Liver (tissue), 8 donors: ENCODE measurements at regions not wholly inside any gene's neighbourhood (a gene's known extent, or its start where the extent isn't known, plus 50 kb on each side); places are given as distances from the start of the nearest gene placed in this dataset.

Source experiments
- DNase-seq: peaks from one replicate; pipeline ENCODE4 v3.0.0-alpha.2; 2017; ENCODE audit warnings: low spot score
- H3K27ac ChIP-seq, 2 donors: one replicate each; pipeline ENCODE4 v1.7.0; 2013; ENCODE audit warnings: inconsistent platforms in 2 of 2, low read length in 2 of 2, control low read depth in 1 of 2, low read depth in 1 of 2, mild to moderate bottlenecking in 1 of 2
- H3K27me3 ChIP-seq, 4 donors: one replicate each; pipeline versions ENCODE4 v1.6.1 to v1.7.0; 2013; ENCODE audit warnings: low read length in 3 of 4, inconsistent platforms in 1 of 4, mild to moderate bottlenecking in 1 of 4, moderate library complexity in 1 of 4; ENCODE audit not compliant: control insufficient read depth in 4 of 4, insufficient read depth in 4 of 4
- H3K36me3 ChIP-seq, 4 donors: one replicate each; pipeline versions ENCODE4 v1.6.1 to v1.7.0; 2013; ENCODE audit warnings: low read length in 3 of 4, mild to moderate bottlenecking in 3 of 4, low read depth in 1 of 4, moderate library complexity in 1 of 4; ENCODE audit not compliant: control insufficient read depth in 4 of 4, insufficient read depth in 3 of 4
- H3K4me1 ChIP-seq, 4 donors: one replicate each; pipeline versions ENCODE4 v1.6.1 to v1.7.0; 2013; ENCODE audit warnings: low read length in 3 of 4, mild to moderate bottlenecking in 3 of 4, moderate library complexity in 1 of 4; ENCODE audit not compliant: control insufficient read depth in 4 of 4, insufficient read depth in 4 of 4
- H3K4me3 ChIP-seq, 3 donors: one replicate each; pipeline versions ENCODE4 v1.6.1 to v1.7.0; 2013; ENCODE audit warnings: low read length in 3 of 3, control low read depth in 1 of 3, low read depth in 1 of 3, mild to moderate bottlenecking in 1 of 3
- H3K9ac ChIP-seq, 2 donors: one replicate each; pipeline ENCODE4 v1.7.0; 2013; ENCODE audit warnings: low read length in 2 of 2, mild to moderate bottlenecking in 2 of 2, moderate library complexity in 2 of 2, control low read depth in 1 of 2, low read depth in 1 of 2
- H3K9me3 ChIP-seq, 4 donors: one replicate each; pipeline versions ENCODE4 v1.6.1 to v1.7.0; 2013; ENCODE audit warnings: low read length in 3 of 4; ENCODE audit not compliant: control insufficient read depth in 4 of 4
- EGR1 ChIP-seq, 2 donors: IDR thresholded peaks; 2 replicates each; pipeline ENCODE4 v1.6.1; 2016 to 2018; ENCODE audit warnings: antibody characterized with exemption in 2 of 2, low read depth in 2 of 2
- GABPA ChIP-seq, 2 donors: IDR thresholded peaks in 1 of 2; conservative IDR thresholded peaks in 1 of 2; 2 replicates each; pipeline ENCODE4 v1.6.1; 2016; ENCODE audit warnings: antibody characterized with exemption in 2 of 2, mild to moderate bottlenecking in 1 of 2, moderate library complexity in 1 of 2
- HNF4A ChIP-seq, 2 donors: conservative IDR thresholded peaks; 2 replicates each; pipeline ENCODE4 v1.6.1; 2016; ENCODE audit warnings: antibody characterized with exemption in 2 of 2, mild to moderate bottlenecking in 2 of 2
- HNF4G ChIP-seq: IDR thresholded peaks from 2 replicates; pipeline ENCODE4 v1.6.1; 2016; ENCODE audit warnings: antibody characterized with exemption
- JUND ChIP-seq, 2 donors: IDR thresholded peaks; 2 replicates each; pipeline ENCODE4 v1.6.1; 2016; ENCODE audit warnings: antibody characterized with exemption in 2 of 2
- RAD21 ChIP-seq, 2 donors: IDR thresholded peaks; 2 replicates each; pipeline ENCODE4 v1.6.1; 2016; ENCODE audit warnings: antibody characterized with exemption in 2 of 2, mild to moderate bottlenecking in 2 of 2
- RXRA ChIP-seq, 2 donors: IDR thresholded peaks; 2 replicates each; pipeline ENCODE4 v1.6.1; 2017 to 2018; ENCODE audit warnings: antibody characterized with exemption in 2 of 2, mild to moderate bottlenecking in 1 of 2
- SP1 ChIP-seq: IDR thresholded peaks from 2 replicates; pipeline ENCODE4 v1.6.1; 2018; ENCODE audit warnings: antibody characterized with exemption, mild to moderate bottlenecking
- YY1 ChIP-seq: IDR thresholded peaks from 2 replicates; pipeline ENCODE4 v1.6.1; 2016; ENCODE audit warnings: antibody characterized with exemption, mild to moderate bottlenecking
- WGBS: extraction: QIAGEN DNeasy Blood & Tissue Kit; methylation state at CpG from one replicate; pipeline ENCODE4 v1.1.7; 2013; 5-methylcytosine and 5-hydroxymethylcytosine counted together
- TF ChIP-seq, protein P1 (sequence below): fragments of 150-350 bp; IDR thresholded peaks from 2 replicates; pipeline ENCODE4 v1.5.1; 2017; ENCODE audit warnings: improper control_type of control experiment, low read depth, low read length; ENCODE audit not compliant: missing input control
- TF ChIP-seq, protein P2 (sequence below): IDR thresholded peaks from 2 replicates; pipeline ENCODE4 v1.6.1; 2016; ENCODE audit warnings: antibody characterized with exemption, mild to moderate bottlenecking
- donor health status: healthy.
- donor health status: healthy.
- donor health status: healthy.
- donor health status: healthy.
- donor health status: healthy.

DNA sequence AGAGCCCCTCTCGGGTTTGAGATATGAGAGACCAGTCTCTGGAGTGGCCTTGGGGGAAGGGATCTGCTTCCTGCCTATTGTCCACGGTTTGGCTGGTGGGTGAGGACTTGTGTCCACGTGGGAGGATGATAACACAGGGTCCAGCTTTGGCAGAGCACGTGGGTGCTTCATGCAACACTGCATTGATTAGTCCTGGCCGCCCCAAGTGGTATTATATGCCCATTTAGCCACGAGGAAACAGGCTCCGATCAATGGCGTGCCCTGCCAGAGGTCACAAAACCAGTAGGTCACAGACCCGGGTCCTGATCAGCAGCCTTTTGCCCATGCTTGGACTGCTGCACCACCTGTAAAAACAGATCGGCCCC lies 141.6 kb downstream of the RGS9 start:
- Histone ChIP-seq H3K4me3 (no peak overlapping the region), H3K9ac (no peak overlapping the region), H3K9me3 (no peaks in the 10 kb centered on the region), H3K27me3 (peaks cover 0 to 6% (median 0%) of the 10 kb centered on the region in 4 donors), H3K4me1 (peaks cover 0 to 2% (median 0%) of the 10 kb centered on the region in 4 donors), H3K27ac (no peak overlapping the region), H3K36me3 (no peaks in the 10 kb centered on the region)
- DNase-seq: no peak
- no peak for TF ChIP-seq SP1
- TF ChIP-seq, protein P1, sequence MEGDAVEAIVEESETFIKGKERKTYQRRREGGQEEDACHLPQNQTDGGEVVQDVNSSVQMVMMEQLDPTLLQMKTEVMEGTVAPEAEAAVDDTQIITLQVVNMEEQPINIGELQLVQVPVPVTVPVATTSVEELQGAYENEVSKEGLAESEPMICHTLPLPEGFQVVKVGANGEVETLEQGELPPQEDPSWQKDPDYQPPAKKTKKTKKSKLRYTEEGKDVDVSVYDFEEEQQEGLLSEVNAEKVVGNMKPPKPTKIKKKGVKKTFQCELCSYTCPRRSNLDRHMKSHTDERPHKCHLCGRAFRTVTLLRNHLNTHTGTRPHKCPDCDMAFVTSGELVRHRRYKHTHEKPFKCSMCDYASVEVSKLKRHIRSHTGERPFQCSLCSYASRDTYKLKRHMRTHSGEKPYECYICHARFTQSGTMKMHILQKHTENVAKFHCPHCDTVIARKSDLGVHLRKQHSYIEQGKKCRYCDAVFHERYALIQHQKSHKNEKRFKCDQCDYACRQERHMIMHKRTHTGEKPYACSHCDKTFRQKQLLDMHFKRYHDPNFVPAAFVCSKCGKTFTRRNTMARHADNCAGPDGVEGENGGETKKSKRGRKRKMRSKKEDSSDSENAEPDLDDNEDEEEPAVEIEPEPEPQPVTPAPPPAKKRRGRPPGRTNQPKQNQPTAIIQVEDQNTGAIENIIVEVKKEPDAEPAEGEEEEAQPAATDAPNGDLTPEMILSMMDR: no peak
- TF ChIP-seq GABPA (IDR thresholded peaks at IDR 0.05 in 1 of 2, conservative IDR thresholded peaks at IDR 0.05 in 1 of 2): no peak
- no peak for TF ChIP-seq HNF4A (conservative IDR thresholded peaks at IDR 0.05)
- WGBS: 50% methylated on average over 10 of the region's 10 CpGs

DNA sequence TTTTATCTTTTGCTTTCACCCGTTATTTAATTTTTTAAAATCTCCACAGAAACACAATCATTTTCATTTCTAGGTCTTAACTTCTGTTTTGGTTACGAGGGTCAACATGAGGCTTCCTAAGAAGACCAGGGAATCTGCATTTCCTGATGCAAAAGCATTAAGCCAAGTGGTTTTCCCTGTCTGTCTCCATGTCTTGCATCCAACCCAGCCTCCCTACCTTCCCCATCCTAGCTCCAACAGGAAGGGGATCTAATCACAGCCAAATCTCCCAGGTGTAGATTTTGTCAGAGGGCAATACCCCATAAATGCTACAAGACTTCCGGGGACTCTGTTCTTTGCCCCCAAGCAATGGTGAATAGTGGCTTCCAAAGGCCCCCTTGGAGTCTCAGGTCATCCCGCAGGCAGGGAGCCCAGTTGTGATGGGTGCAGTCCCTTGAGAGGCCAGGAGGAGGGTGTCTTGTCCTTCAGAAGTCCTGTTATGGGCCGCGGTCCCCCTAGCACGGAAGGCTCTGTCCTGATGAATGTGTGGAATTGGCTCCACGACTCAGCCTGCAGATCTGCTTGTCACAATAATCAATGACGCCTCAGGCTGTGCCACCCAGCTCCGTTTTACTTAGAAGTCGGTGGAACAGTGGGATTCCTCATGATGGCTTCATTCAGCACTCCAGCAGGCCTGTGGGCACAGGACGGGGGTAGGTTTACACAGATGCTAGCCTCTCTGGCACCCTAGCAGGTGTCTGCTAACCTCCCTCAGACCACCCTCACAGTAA lies 141.1 kb downstream of the RGS9 start:
- no peaks in the 10 kb centered on the region for H3K9me3 ChIP-seq
- no peak overlapping the region for H3K9ac ChIP-seq
- WGBS: 32% methylated on average over 12 of the region's 12 CpGs
- TF ChIP-seq GABPA (IDR thresholded peaks at IDR 0.05 in 1 of 2, conservative IDR thresholded peaks at IDR 0.05 in 1 of 2): no peak
- TF ChIP-seq HNF4G: no peak
- TF ChIP-seq, protein P1: peak; percentile 46
- TF ChIP-seq, protein P2, sequence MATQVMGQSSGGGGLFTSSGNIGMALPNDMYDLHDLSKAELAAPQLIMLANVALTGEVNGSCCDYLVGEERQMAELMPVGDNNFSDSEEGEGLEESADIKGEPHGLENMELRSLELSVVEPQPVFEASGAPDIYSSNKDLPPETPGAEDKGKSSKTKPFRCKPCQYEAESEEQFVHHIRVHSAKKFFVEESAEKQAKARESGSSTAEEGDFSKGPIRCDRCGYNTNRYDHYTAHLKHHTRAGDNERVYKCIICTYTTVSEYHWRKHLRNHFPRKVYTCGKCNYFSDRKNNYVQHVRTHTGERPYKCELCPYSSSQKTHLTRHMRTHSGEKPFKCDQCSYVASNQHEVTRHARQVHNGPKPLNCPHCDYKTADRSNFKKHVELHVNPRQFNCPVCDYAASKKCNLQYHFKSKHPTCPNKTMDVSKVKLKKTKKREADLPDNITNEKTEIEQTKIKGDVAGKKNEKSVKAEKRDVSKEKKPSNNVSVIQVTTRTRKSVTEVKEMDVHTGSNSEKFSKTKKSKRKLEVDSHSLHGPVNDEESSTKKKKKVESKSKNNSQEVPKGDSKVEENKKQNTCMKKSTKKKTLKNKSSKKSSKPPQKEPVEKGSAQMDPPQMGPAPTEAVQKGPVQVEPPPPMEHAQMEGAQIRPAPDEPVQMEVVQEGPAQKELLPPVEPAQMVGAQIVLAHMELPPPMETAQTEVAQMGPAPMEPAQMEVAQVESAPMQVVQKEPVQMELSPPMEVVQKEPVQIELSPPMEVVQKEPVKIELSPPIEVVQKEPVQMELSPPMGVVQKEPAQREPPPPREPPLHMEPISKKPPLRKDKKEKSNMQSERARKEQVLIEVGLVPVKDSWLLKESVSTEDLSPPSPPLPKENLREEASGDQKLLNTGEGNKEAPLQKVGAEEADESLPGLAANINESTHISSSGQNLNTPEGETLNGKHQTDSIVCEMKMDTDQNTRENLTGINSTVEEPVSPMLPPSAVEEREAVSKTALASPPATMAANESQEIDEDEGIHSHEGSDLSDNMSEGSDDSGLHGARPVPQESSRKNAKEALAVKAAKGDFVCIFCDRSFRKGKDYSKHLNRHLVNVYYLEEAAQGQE: no peak
- no peak for TF ChIP-seq EGR1 (IDR thresholded peaks at IDR 0.05; ENCODE audit: low read depth in 2 of 2)
- no peak for TF ChIP-seq JUND (IDR thresholded peaks at IDR 0.05)
- TF ChIP-seq RAD21 (IDR thresholded peaks at IDR 0.05): peak; percentile 64 to 81
- no peak for TF ChIP-seq YY1
- TF ChIP-seq RXRA (IDR thresholded peaks at IDR 0.05): no peak
- no peak overlapping the region for H3K27ac ChIP-seq
- H3K36me3 ChIP-seq: no peaks in the 10 kb centered on the region
- DNase-seq: peak; percentile 42
- H3K4me3 ChIP-seq: no peak overlapping the region
- H3K4me1 ChIP-seq: peaks cover 0 to 2% (median 0%) of the 10 kb centered on the region in 4 donors
- peaks cover 0 to 6% (median 0%) of the 10 kb centered on the region in 4 donors for H3K27me3 ChIP-seq
